ENCODE measurements at regions not wholly inside any gene's neighbourhood (a gene's known extent, or its start where the extent isn't known, plus 50 kb on each side); places are given as distances from the start of the nearest gene placed in this dataset.
A peak's percentile ranks its signal among the peaks of the same experiment; 100 is the strongest.

DNA sequence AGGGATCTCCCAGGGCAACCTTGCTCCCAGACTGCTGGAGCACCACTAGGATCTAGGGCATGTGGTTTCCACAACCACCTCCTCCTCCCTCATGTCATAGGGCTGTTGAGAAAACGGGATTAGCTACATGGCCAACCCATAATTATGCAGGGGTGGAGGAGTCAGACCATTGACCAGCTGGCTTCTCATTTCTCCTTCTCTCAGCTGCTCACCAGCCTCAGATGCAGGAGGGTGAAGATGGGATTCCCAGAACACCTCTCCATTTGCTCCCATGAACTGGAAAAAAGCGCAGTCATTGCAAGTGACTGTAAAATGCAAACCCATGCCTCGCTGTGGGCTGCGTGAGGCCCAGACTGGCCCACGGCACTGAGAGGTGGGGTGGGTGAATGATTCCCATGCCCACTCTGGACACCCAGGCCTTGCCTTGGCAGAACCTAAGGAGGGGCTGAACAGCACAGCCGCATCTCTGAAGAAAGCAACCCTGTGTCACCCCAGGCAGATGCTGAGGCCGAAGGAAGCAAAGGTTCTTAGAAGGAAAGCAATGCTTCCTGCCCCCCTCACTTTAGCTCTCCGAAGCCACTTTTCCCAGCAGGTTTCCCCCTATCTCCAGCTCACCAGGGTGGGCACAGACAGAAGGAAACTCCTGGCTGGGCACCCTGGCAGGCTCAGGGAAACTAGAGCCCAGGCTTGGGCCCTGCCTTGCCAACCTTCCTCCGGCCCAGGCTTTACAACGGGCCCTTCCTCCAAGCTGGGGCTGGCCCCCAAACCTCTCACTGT lies 69.6 kb upstream of the RTN4 start:
- H3K4me1 ChIP-seq (ENCODE audit: insufficient read depth, low read length), result peaks cover 5% of the 10 kb centered on the region; the same call in 1 of the 2 replicates
- peaks cover 3 to 6% of the 10 kb centered on the region in 2 experiments for H3K9me3 Mint-ChIP-seq
- H4K20me1 ChIP-seq (ENCODE audit: control insufficient read depth, insufficient read depth, insufficient read length), result no peaks in the 10 kb centered on the region
- WGBS (ENCODE audit: extremely low coverage, insufficient read length, low lambda C conversion rate), result no CpG with 5 or more reads among the region's 10 CpGs
- H3K36me3 Mint-ChIP-seq (ENCODE audit: insufficient read depth in 1 of 3, low read depth in 3 of 3), result peaks cover 0 to 8% (median 2%) of the 10 kb centered on the region in 3 experiments; a peak in 2 of 7 replicates
- peak overlapping the region in 1 of 3 experiments; percentile 56; a peak in 1 of 7 replicates for H3K27ac Mint-ChIP-seq
- H2BK15ac ChIP-seq (ENCODE audit: low read depth, low read length), result no peak overlapping the region
- H3K27me3 Mint-ChIP-seq (ENCODE audit: low read depth), result peaks cover 1% of the 10 kb centered on the region; the same call in 1 of the 2 replicates
- no peak overlapping the region for H3K9ac ChIP-seq (ENCODE audit: extremely low read depth, insufficient read length, low read length)
- DNase-seq, result no peak
- no peaks in the 10 kb centered on the region for H3K79me2 ChIP-seq (ENCODE audit: insufficient read depth, low read length)
- no peak overlapping the region for H3K18ac ChIP-seq (ENCODE audit: insufficient read length, low read depth, low read length)
- no peak overlapping the region for H4K91ac ChIP-seq (ENCODE audit: insufficient read length, low read depth, low read length)
- no peak overlapping the region for H3K23ac ChIP-seq (ENCODE audit: insufficient read length, low read depth, low read length)
- no peaks in the 10 kb centered on the region for H3K23me2 ChIP-seq (ENCODE audit: insufficient read length, low read depth, low read length, poor library complexity, severe bottlenecking)
- no peaks in the 10 kb centered on the region for H3K27me3 ChIP-seq (ENCODE audit: insufficient read depth, low read length)
- no peak overlapping the region for H4K5ac ChIP-seq (ENCODE audit: insufficient read length, low read depth, low read length)
- no peaks in the 10 kb centered on the region for H3K79me1 ChIP-seq (ENCODE audit: insufficient read depth, low read depth, low read length, poor library complexity, severe bottlenecking)
- H3K4me1 Mint-ChIP-seq, result peaks cover 33 to 38% of the 10 kb centered on the region in 2 experiments
- H2AK5ac ChIP-seq (ENCODE audit: insufficient read length, low read length), result no peak overlapping the region
- no peak overlapping the region for H3K4me3 Mint-ChIP-seq
- no peak overlapping the region for H3K4me2 ChIP-seq (ENCODE audit: insufficient read depth, insufficient read length, low read length)
- no peak overlapping the region for H2AFZ ChIP-seq (ENCODE audit: low read length)
- H3K9me3 ChIP-seq (ENCODE audit: control insufficient read depth, low read depth, low read length), result no peaks in the 10 kb centered on the region
- no peak overlapping the region for H3K14ac ChIP-seq (ENCODE audit: insufficient read depth, low read length)
- H3K56ac ChIP-seq (ENCODE audit: insufficient read length, low read depth, low read length), result no peak overlapping the region
- H2BK120ac ChIP-seq (ENCODE audit: low read depth, low read length, poor library complexity, severe bottlenecking), result no peak overlapping the region
- H2BK5ac ChIP-seq (ENCODE audit: insufficient read length, low read length), result no peak overlapping the region
- no peak overlapping the region for H3K4ac ChIP-seq (ENCODE audit: low read depth, low read length)
- H3K27ac ChIP-seq (ENCODE audit: insufficient read length, low read depth, low read length), result no peak overlapping the region
- H3T11ph ChIP-seq (ENCODE audit: low read length), result no peak overlapping the region
- no peak overlapping the region for H4K8ac ChIP-seq (replicated peaks; ENCODE audit: insufficient read length, low read depth, low read length)
- TF ChIP-seq, protein P1, sequence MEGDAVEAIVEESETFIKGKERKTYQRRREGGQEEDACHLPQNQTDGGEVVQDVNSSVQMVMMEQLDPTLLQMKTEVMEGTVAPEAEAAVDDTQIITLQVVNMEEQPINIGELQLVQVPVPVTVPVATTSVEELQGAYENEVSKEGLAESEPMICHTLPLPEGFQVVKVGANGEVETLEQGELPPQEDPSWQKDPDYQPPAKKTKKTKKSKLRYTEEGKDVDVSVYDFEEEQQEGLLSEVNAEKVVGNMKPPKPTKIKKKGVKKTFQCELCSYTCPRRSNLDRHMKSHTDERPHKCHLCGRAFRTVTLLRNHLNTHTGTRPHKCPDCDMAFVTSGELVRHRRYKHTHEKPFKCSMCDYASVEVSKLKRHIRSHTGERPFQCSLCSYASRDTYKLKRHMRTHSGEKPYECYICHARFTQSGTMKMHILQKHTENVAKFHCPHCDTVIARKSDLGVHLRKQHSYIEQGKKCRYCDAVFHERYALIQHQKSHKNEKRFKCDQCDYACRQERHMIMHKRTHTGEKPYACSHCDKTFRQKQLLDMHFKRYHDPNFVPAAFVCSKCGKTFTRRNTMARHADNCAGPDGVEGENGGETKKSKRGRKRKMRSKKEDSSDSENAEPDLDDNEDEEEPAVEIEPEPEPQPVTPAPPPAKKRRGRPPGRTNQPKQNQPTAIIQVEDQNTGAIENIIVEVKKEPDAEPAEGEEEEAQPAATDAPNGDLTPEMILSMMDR (conservative IDR thresholded peaks at IDR 0.05), result no peak
- H2BK20ac ChIP-seq (ENCODE audit: low read depth, low read length, poor library complexity, severe bottlenecking), result no peak overlapping the region
- no peak overlapping the region for H2BK12ac ChIP-seq (ENCODE audit: insufficient read length, low read depth, low read length)
